Panc1 (cell line): ENCODE measurements at regions not wholly inside any gene's neighbourhood (a gene's known extent, or its start where the extent isn't known, plus 50 kb on each side); places are given as distances from the start of the nearest gene placed in this dataset.

Source experiments
- ATAC-seq: fragments of 200-7000 bp; cut with Tn5 transposase; 2 replicates; pipeline ENCODE4 v1.9.1; 2020; ENCODE audit warnings: mild to moderate bottlenecking, moderate library complexity
- BruUV-seq: library from RNA; stranded (reverse); fragments of 400-500 nt; replicated peaks from 2 replicates; lab custom pipeline; 2021; lab: Mats Ljungman, UMichigan
- CTCF ChIA-PET: fragments of 300-600 bp; sonication (Branson Sonifier 250); formaldehyde crosslinking; loops from one replicate; lab custom pipeline; 2022; ENCODE audit warnings: antibody characterized with exemption; lab: Charles Lee
- POLR2A ChIA-PET: fragments of 300-600 bp; sonication (Branson Sonifier 250); formaldehyde crosslinking; loops from one replicate; lab custom pipeline; 2022; ENCODE audit warnings: antibody characterized with exemption; lab: Charles Lee
- DNase-seq: peaks from one replicate; pipeline ENCODE4 v3.0.0-alpha.2; 2010; ENCODE audit warnings: low read depth, low spot score
- H3K27ac ChIP-seq: 2 replicates; pipeline ENCODE4 v1.5.1; 2011; ENCODE audit warnings: mild to moderate bottlenecking, low read length, inconsistent platforms
- H3K27me3 ChIP-seq: fragments of 200-500 bp; sonication (Bioruptor generic); 2 replicates; pipeline ENCODE4 v1.6.0; 2014; ENCODE audit warnings: low read length, inconsistent platforms; ENCODE audit not compliant: control insufficient read depth, insufficient read depth
- H3K36me3 ChIP-seq: fragments of 200-500 bp; sonication (Bioruptor generic); 2 replicates; pipeline ENCODE4 v1.5.1; 2014; ENCODE audit warnings: inconsistent platforms, mild to moderate bottlenecking, low read length, moderate library complexity; ENCODE audit not compliant: control insufficient read depth, insufficient read depth
- H3K4me1 ChIP-seq: 2 replicates; pipeline ENCODE4 v1.5.1; 2011; ENCODE audit warnings: inconsistent platforms, mild to moderate bottlenecking, low read length, moderate library complexity; ENCODE audit not compliant: control insufficient read depth, insufficient read depth
- H3K4me3 ChIP-seq, 2 experiments: 2 replicates each; pipeline ENCODE4 v1.5.1; 2011 to 2012; ENCODE audit warnings: low read depth in 2 of 2, low read length in 2 of 2, mild to moderate bottlenecking in 2 of 2, inconsistent platforms in 1 of 2, moderate library complexity in 1 of 2
- H3K9me3 ChIP-seq: fragments of 200-500 bp; sonication (Bioruptor generic); 2 replicates; pipeline ENCODE4 v1.5.1; 2014; ENCODE audit warnings: low read depth, mild to moderate bottlenecking, inconsistent platforms, low read length, moderate library complexity; ENCODE audit not compliant: control insufficient read depth, insufficient read depth
- CTCF ChIP-seq: fragments of 450-650 bp; IDR thresholded peaks from 2 replicates; pipeline ENCODE4 v1.5.1; 2017; ENCODE audit warnings: mild to moderate bottlenecking
- POLR2AphosphoS5 ChIP-seq: IDR thresholded peaks from 2 replicates; pipeline ENCODE4 v1.6.1; 2012; ENCODE audit warnings: mild to moderate bottlenecking, low read depth, low read length, moderate library complexity
- REST ChIP-seq, 2 experiments: IDR thresholded peaks; 2 replicates each; pipeline ENCODE4 v1.6.1; 2011 to 2012; ENCODE audit warnings: low read depth in 2 of 2, control low read depth in 1 of 2, low read length in 1 of 2, mild to moderate bottlenecking in 1 of 2, moderate library complexity in 1 of 2; ENCODE audit not compliant: insufficient read depth in 1 of 2
- SIN3A ChIP-seq: IDR thresholded peaks from 2 replicates; pipeline ENCODE4 v1.6.1; 2012; ENCODE audit warnings: low read depth, mild to moderate bottlenecking, low read length, moderate library complexity, borderline replicate concordance; ENCODE audit not compliant: insufficient read depth
- TCF7L2 ChIP-seq: IDR thresholded peaks from 2 replicates; pipeline ENCODE4 v1.6.1; 2011; ENCODE audit warnings: mild to moderate bottlenecking, low read depth, low read length, inconsistent platforms
- in situ Hi-C: cut with HindIII; loops from 2 replicates; pipeline ENCODE4 v1.10.0; 2016; ENCODE audit warnings: low sequenced_read_pairs, low pct_unique_long_range_greater_than_20kb
- intact Hi-C: fragments of 100-400 bp; cut with micrococcal nuclease; formaldehyde crosslinking; loops from one replicate; pipeline ENCODE4 v1.10.0; 2022; ENCODE audit not compliant: unreplicated experiment

GRCh38 chr6:92479831-92480230, 939.5 kb downstream of the EPHA7 start:
- Histone ChIP-seq H3K9me3 (no peaks in the 10 kb centered on the region), H3K36me3 (no peaks in the 10 kb centered on the region; the same call in 1 of the 2 replicates), H3K27ac (no peak overlapping the region), H3K27me3 (no peaks in the 10 kb centered on the region), H3K4me3 (no peak overlapping the region), H3K4me1 (no peaks in the 10 kb centered on the region)
- POLR2A ChIA-PET, result no interaction called here
- intact Hi-C loops, result no loop called here
- in situ Hi-C loops, result no loop called here
- TF ChIP-seq REST (IDR thresholded peaks at IDR 0.05; ENCODE audit: insufficient read depth in 1 of 2, low read depth in 2 of 2, low read length in 1 of 2) (no peak), SIN3A (no peak), POLR2AphosphoS5 (no peak), TCF7L2 (no peak), CTCF (no peak)
- ATAC-seq (no peak), DNase-seq (no peak)
- CTCF ChIA-PET, result no interaction called here
- no TSS peak for BruUV-seq

- no peak for TF ChIP-seq TCF7L2
- no peaks in the 10 kb centered on the region for H3K36me3 ChIP-seq
- DNase-seq, result no peak
- ChIA-PET POLR2A (no interaction called here), CTCF (no interaction called here)
- no peak for ATAC-seq
- BruUV-seq, result no TSS peak
- H3K27ac ChIP-seq, result no peak overlapping the region
- in situ Hi-C loops, result no loop called here
- H3K9me3 ChIP-seq, result no peaks in the 10 kb centered on the region
- H3K4me1 ChIP-seq, result no peaks in the 10 kb centered on the region
- intact Hi-C loops, result no loop called here
- H3K4me3 ChIP-seq, result no peak overlapping the region
- no peaks in the 10 kb centered on the region for H3K27me3 ChIP-seq
These were observed 946.3 kb downstream of the EPHA7 start for GRCh38 chr6:92473056-92473455.

GRCh38 chr6:92469186-92469828, 950.1 kb downstream of the EPHA7 start:
- no TSS peak for BruUV-seq
- intact Hi-C loops (no loop called here), in situ Hi-C loops (no loop called here)
- no peak for DNase-seq
- ChIA-PET CTCF (no interaction called here), POLR2A (no interaction called here)
- no peaks in the 10 kb centered on the region for H3K4me1 ChIP-seq
- no peak overlapping the region for H3K4me3 ChIP-seq
- H3K27me3 ChIP-seq, result no peaks in the 10 kb centered on the region
- H3K27ac ChIP-seq, result no peak overlapping the region
- no peaks in the 10 kb centered on the region for H3K36me3 ChIP-seq
- H3K9me3 ChIP-seq, result no peaks in the 10 kb centered on the region
- TF ChIP-seq CTCF (no peak), POLR2AphosphoS5 (no peak), REST (IDR thresholded peaks at IDR 0.05; ENCODE audit: insufficient read depth in 1 of 2, low read depth in 2 of 2, low read length in 1 of 2) (no peak), TCF7L2 (no peak), SIN3A (no peak)
- no peak for ATAC-seq
